ENCODE measurements at regions not wholly inside any gene's neighbourhood (a gene's known extent, or its start where the extent isn't known, plus 50 kb on each side); places are given as distances from the start of the nearest gene placed in this dataset.
A peak's percentile ranks its signal among the peaks of the same experiment; 100 is the strongest.

- Mint-ChIP-seq H3K36me3 (ENCODE audit: insufficient read depth) (peaks cover 19% of the 10 kb centered on the region), H3K9me3 (no peaks in the 10 kb centered on the region), H3K4me3 (no peak overlapping the region), H3K4me1 (ENCODE audit: low read depth) (peaks cover 15% of the 10 kb centered on the region), H3K27me3 (ENCODE audit: low read depth) (no peaks in the 10 kb centered on the region)
- DNase-seq (no peak), ATAC-seq (no peak)
Observed at GRCh38 chr22:49650336-49651241, 177.1 kb downstream of the BRD1 start.

- no peaks in the 10 kb centered on the region for H3K9me3 Mint-ChIP-seq
- H3K27me3 Mint-ChIP-seq (ENCODE audit: low read depth), result no peaks in the 10 kb centered on the region
Observed at GRCh38 chr22:49649166-49650068, 178.3 kb downstream of the BRD1 start.

GRCh38 chr22:49648053-49648452 is 179.6 kb downstream of the BRD1 start:
- DNase-seq (no peak), ATAC-seq (no peak)
- Mint-ChIP-seq H3K4me3 (no peak overlapping the region), H3K36me3 (ENCODE audit: insufficient read depth) (peaks cover 10% of the 10 kb centered on the region), H3K27me3 (ENCODE audit: low read depth) (no peaks in the 10 kb centered on the region), H3K9me3 (no peaks in the 10 kb centered on the region), H3K4me1 (ENCODE audit: low read depth) (peaks cover 5% of the 10 kb centered on the region)

More at GRCh38 chr22:49649166-49650068, 178.3 kb downstream of the BRD1 start:
- Mint-ChIP-seq H3K36me3 (ENCODE audit: insufficient read depth) (peaks cover 11% of the 10 kb centered on the region), H3K4me3 (no peak overlapping the region), H3K4me1 (ENCODE audit: low read depth) (peaks cover 5% of the 10 kb centered on the region)
- DNase-seq, result no peak
- no peak for ATAC-seq

- peaks cover 5% of the 10 kb centered on the region for H3K4me1 Mint-ChIP-seq (ENCODE audit: low read depth)
- DNase-seq (no peak), ATAC-seq (no peak)
- peaks cover 10% of the 10 kb centered on the region for H3K36me3 Mint-ChIP-seq (ENCODE audit: insufficient read depth)
- H3K27me3 Mint-ChIP-seq (ENCODE audit: low read depth), result no peaks in the 10 kb centered on the region
- H3K4me3 Mint-ChIP-seq, result no peak overlapping the region
- no peaks in the 10 kb centered on the region for H3K9me3 Mint-ChIP-seq
Observed at GRCh38 chr22:49647627-49648026, 180.0 kb downstream of the BRD1 start.

GRCh38 chr22:49646876-49647275 is 180.8 kb downstream of the BRD1 start:
- peaks cover 5% of the 10 kb centered on the region for H3K4me1 Mint-ChIP-seq (ENCODE audit: low read depth)
- H3K9me3 Mint-ChIP-seq, result no peaks in the 10 kb centered on the region
- ATAC-seq (no peak), DNase-seq (no peak)
- peaks cover 8% of the 10 kb centered on the region for H3K36me3 Mint-ChIP-seq (ENCODE audit: insufficient read depth)
- no peak overlapping the region for H3K4me3 Mint-ChIP-seq
- no peaks in the 10 kb centered on the region for H3K27me3 Mint-ChIP-seq (ENCODE audit: low read depth)

- H3K9me3 Mint-ChIP-seq, result no peaks in the 10 kb centered on the region
- no peak for DNase-seq
- no peak overlapping the region for H3K4me3 Mint-ChIP-seq
- no peaks in the 10 kb centered on the region for H3K27me3 Mint-ChIP-seq (ENCODE audit: low read depth)
- H3K4me1 Mint-ChIP-seq (ENCODE audit: low read depth), result peaks cover 5% of the 10 kb centered on the region
- no peak for ATAC-seq
- peaks cover 8% of the 10 kb centered on the region for H3K36me3 Mint-ChIP-seq (ENCODE audit: insufficient read depth)
Observed at GRCh38 chr22:49645791-49646550, 181.7 kb downstream of the BRD1 start.

- H3K27me3 Mint-ChIP-seq (ENCODE audit: low read depth), result no peaks in the 10 kb centered on the region
- peaks cover 5% of the 10 kb centered on the region for H3K4me1 Mint-ChIP-seq (ENCODE audit: low read depth)
- H3K4me3 Mint-ChIP-seq, result no peak overlapping the region
- ATAC-seq (no peak), DNase-seq (no peak)
- peaks cover 8% of the 10 kb centered on the region for H3K36me3 Mint-ChIP-seq (ENCODE audit: insufficient read depth)
- no peaks in the 10 kb centered on the region for H3K9me3 Mint-ChIP-seq
Observed at GRCh38 chr22:49645257-49645656, 182.4 kb downstream of the BRD1 start.

GRCh38 chr22:49643998-49644397 is 183.7 kb downstream of the BRD1 start:
- Mint-ChIP-seq H3K9me3 (no peaks in the 10 kb centered on the region), H3K4me3 (no peak overlapping the region), H3K4me1 (ENCODE audit: low read depth) (peaks cover under 1% of the 10 kb centered on the region), H3K36me3 (ENCODE audit: insufficient read depth) (no peaks in the 10 kb centered on the region), H3K27me3 (ENCODE audit: low read depth) (no peaks in the 10 kb centered on the region)
- DNase-seq (no peak), ATAC-seq (no peak)

- no peaks in the 10 kb centered on the region for H3K27me3 Mint-ChIP-seq (ENCODE audit: low read depth)
- ATAC-seq, result no peak
- DNase-seq, result no peak
- H3K9me3 Mint-ChIP-seq, result no peaks in the 10 kb centered on the region
- H3K4me1 Mint-ChIP-seq (ENCODE audit: low read depth), result peaks cover 1% of the 10 kb centered on the region
- no peaks in the 10 kb centered on the region for H3K36me3 Mint-ChIP-seq (ENCODE audit: insufficient read depth)
- no peak overlapping the region for H3K4me3 Mint-ChIP-seq
Observed at GRCh38 chr22:49643466-49643865, 184.2 kb downstream of the BRD1 start.

GRCh38 chr22:49642741-49643140 is 184.9 kb downstream of the BRD1 start:
- no peak for ATAC-seq
- Mint-ChIP-seq H3K36me3 (ENCODE audit: insufficient read depth) (no peaks in the 10 kb centered on the region), H3K27me3 (ENCODE audit: low read depth) (no peaks in the 10 kb centered on the region), H3K4me3 (no peak overlapping the region), H3K9me3 (no peaks in the 10 kb centered on the region), H3K4me1 (ENCODE audit: low read depth) (peaks cover 1% of the 10 kb centered on the region)
- DNase-seq, result no peak

- peaks cover 1% of the 10 kb centered on the region for H3K4me1 Mint-ChIP-seq (ENCODE audit: low read depth)
- H3K36me3 Mint-ChIP-seq (ENCODE audit: insufficient read depth), result no peaks in the 10 kb centered on the region
- no peaks in the 10 kb centered on the region for H3K27me3 Mint-ChIP-seq (ENCODE audit: low read depth)
- DNase-seq (no peak), ATAC-seq (peak in 1 of 2 donors; percentile 14)
- H3K4me3 Mint-ChIP-seq, result no peak overlapping the region
- no peaks in the 10 kb centered on the region for H3K9me3 Mint-ChIP-seq
Observed at GRCh38 chr22:49642331-49642730, 185.3 kb downstream of the BRD1 start.

GRCh38 chr22:49641770-49642313 is 185.8 kb downstream of the BRD1 start:
- Mint-ChIP-seq H3K36me3 (ENCODE audit: insufficient read depth) (no peaks in the 10 kb centered on the region), H3K4me3 (no peak overlapping the region), H3K9me3 (no peaks in the 10 kb centered on the region), H3K27me3 (ENCODE audit: low read depth) (no peaks in the 10 kb centered on the region), H3K4me1 (ENCODE audit: low read depth) (peaks cover 1% of the 10 kb centered on the region)
- DNase-seq (no peak), ATAC-seq (no peak)

- Mint-ChIP-seq H3K4me1 (ENCODE audit: low read depth) (peaks cover 1% of the 10 kb centered on the region), H3K27me3 (ENCODE audit: low read depth) (no peaks in the 10 kb centered on the region), H3K36me3 (ENCODE audit: insufficient read depth) (no peaks in the 10 kb centered on the region), H3K9me3 (no peaks in the 10 kb centered on the region), H3K4me3 (no peak overlapping the region)
- no peak for ATAC-seq
- DNase-seq, result no peak
Observed at GRCh38 chr22:49640366-49641095, 187.1 kb downstream of the BRD1 start.
